ENCODE measurements at regions not wholly inside any gene's neighbourhood (a gene's known extent, or its start where the extent isn't known, plus 50 kb on each side); places are given as distances from the start of the nearest gene placed in this dataset.

DNA sequence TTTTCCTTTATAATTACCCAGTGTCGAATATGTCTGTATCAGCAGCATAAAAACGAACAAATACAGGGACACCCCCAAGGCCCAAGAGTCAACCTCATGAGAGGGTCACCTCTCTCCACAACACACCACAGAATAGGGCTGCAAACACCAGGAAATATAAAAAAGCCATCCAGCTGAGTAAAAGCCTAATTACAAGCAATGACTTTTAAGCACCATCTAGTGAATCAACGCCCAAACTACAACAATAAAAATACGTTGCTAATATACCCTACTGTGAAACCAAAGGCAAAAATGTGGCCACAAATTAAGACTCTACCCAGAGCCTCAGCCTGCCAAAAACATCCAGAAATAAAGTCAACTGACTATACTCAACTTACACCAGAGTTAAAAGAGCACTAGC, 817.9 kb upstream of the NEGR1 start:
- intact Hi-C loops (cut with micrococcal nuclease) (no loop called here), dilution Hi-C loops (cut with MboI; ENCODE audit: extremely low pct_ligation_motif_present, low sequenced_read_pairs) (no loop called here)
- no peaks in the 10 kb centered on the region for H4K20me1 ChIP-seq (replicated peaks; ENCODE audit: control insufficient read depth, extremely low read depth, insufficient read depth, low read length)
- CTCF ChIA-PET: no interaction called here
- H3K9me3 ChIP-seq (replicated peaks; ENCODE audit: control insufficient read depth, insufficient read depth, low read length): no peaks in the 10 kb centered on the region
- BruUV-seq (replicated peaks): no TSS peak
- no peaks in the 10 kb centered on the region for H3K36me3 ChIP-seq (ENCODE audit: control insufficient read depth in 2 of 2, extremely low read depth in 1 of 2, insufficient read depth in 2 of 2, low read length in 2 of 2)
- no peaks in the 10 kb centered on the region for H3K27me3 ChIP-seq (ENCODE audit: control insufficient read depth in 2 of 2, insufficient read depth in 2 of 2, low read length in 2 of 2)
- no peak overlapping the region for H3K4me2 ChIP-seq (ENCODE audit: insufficient read depth, low read length)
- no peaks in the 10 kb centered on the region for H3K9me1 ChIP-seq (replicated peaks; ENCODE audit: control insufficient read depth, extremely low read depth, insufficient read depth, low read length)
- no peak overlapping the region for H3K27ac ChIP-seq (ENCODE audit: insufficient read depth, low read depth, low read length)
- FAIRE-seq (no peak), DNase-seq (ENCODE audit: low read depth, low spot score) (peak; percentile 2)
- no peak overlapping the region for H3K4me3 ChIP-seq (replicated peaks in 1 of 3; ENCODE audit: insufficient read depth in 1 of 3, low read depth in 1 of 3, low read length in 3 of 3)
- H3K4me1 ChIP-seq (ENCODE audit: control insufficient read depth, extremely low read depth, insufficient read depth, low read length): no peaks in the 10 kb centered on the region
- H2AFZ ChIP-seq (ENCODE audit: low read depth, low read length): no peak overlapping the region
- H3K79me2 ChIP-seq (ENCODE audit: control insufficient read depth, insufficient read depth, low read length): no peaks in the 10 kb centered on the region
- H3K9ac ChIP-seq (replicated peaks; ENCODE audit: extremely low read depth, insufficient read depth, low read length): no peak overlapping the region
- POLR2A ChIA-PET: no interaction called here
- TF ChIP-seq, protein P1, sequence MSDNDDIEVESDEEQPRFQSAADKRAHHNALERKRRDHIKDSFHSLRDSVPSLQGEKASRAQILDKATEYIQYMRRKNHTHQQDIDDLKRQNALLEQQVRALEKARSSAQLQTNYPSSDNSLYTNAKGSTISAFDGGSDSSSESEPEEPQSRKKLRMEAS (IDR thresholded peaks at IDR 0.05; ENCODE audit: insufficient read depth, insufficient read length): no peak
- TF ChIP-seq POLR2A (IDR thresholded peaks at IDR 0.05; ENCODE audit: low read depth, low read length) (no peak), MYC (IDR thresholded peaks at IDR 0.05; ENCODE audit: low read depth, low read length) (no peak), POLR2AphosphoS5 (IDR thresholded peaks at IDR 0.05; ENCODE audit: insufficient read depth, low read depth, low read length) (no peak), EZH2 (IDR thresholded peaks at IDR 0.05; ENCODE audit: borderline replicate concordance, low read depth, low read length, severe bottlenecking) (no peak), FOS (IDR thresholded peaks at IDR 0.05; ENCODE audit: borderline replicate concordance, insufficient read depth, low read length) (no peak), JUN (IDR thresholded peaks at IDR 0.05; ENCODE audit: borderline replicate concordance, insufficient read depth, insufficient read length, low read depth) (no peak), GATA2 (IDR thresholded peaks at IDR 0.05; ENCODE audit: insufficient read depth, insufficient read length, low read depth, low read length) (no peak)
- TF ChIP-seq, protein P2, sequence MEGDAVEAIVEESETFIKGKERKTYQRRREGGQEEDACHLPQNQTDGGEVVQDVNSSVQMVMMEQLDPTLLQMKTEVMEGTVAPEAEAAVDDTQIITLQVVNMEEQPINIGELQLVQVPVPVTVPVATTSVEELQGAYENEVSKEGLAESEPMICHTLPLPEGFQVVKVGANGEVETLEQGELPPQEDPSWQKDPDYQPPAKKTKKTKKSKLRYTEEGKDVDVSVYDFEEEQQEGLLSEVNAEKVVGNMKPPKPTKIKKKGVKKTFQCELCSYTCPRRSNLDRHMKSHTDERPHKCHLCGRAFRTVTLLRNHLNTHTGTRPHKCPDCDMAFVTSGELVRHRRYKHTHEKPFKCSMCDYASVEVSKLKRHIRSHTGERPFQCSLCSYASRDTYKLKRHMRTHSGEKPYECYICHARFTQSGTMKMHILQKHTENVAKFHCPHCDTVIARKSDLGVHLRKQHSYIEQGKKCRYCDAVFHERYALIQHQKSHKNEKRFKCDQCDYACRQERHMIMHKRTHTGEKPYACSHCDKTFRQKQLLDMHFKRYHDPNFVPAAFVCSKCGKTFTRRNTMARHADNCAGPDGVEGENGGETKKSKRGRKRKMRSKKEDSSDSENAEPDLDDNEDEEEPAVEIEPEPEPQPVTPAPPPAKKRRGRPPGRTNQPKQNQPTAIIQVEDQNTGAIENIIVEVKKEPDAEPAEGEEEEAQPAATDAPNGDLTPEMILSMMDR (IDR thresholded peaks at IDR 0.05; ENCODE audit: extremely low read depth in 1 of 2, insufficient read depth in 1 of 2, low read depth in 1 of 2, low read length in 2 of 2): no peak

Measured in endothelial cell of umbilical vein (primary cell).